K562 (cell line): ENCODE measurements at regions not wholly inside any gene's neighbourhood (a gene's known extent, or its start where the extent isn't known, plus 50 kb on each side); places are given as distances from the start of the nearest gene placed in this dataset.

ENCODE experiments used
- ATAC-seq: fragments of 200-7000 bp; cut with Tn5 transposase; 3 replicates; pipeline ENCODE4 v1.9.1; 2020; ENCODE audit warnings: moderate library complexity
- BruUV-seq: library from RNA; stranded (reverse); fragments of 400-500 nt; replicated peaks from 2 replicates; lab custom pipeline; 2021; lab: Mats Ljungman, UMichigan
- CTCF ChIA-PET: fragments of 300-600 bp; formaldehyde crosslinking; extraction: SDS; loops from one replicate; lab custom pipeline; 2021; ENCODE audit warnings: low intra/inter-chr PET ratio; lab: Yijun Ruan, JAX
- POLR2A ChIA-PET: fragments of 300-600, 350-650 bp; sonication (Branson Sonifier 250); formaldehyde crosslinking; extraction: SDS; loops from one replicate; lab custom pipeline; 2021; ENCODE audit warnings: antibody characterized with exemption, inconsistent platforms; lab: Yijun Ruan, JAX
- DNase-seq, 4 experiments: peaks; one replicate each; pipeline versions ENCODE4 v3.0.0 to v3.0.0-alpha.2; 2011 to 2018; ENCODE audit warnings: low spot score in 3 of 4, mixed read lengths in 3 of 4; ENCODE audit errors: extremely low read depth in 1 of 4
- FAIRE-seq: peaks from 2 replicates; lab custom pipeline; 2011; peaks lifted over from hg19 to GRCh38; lab: Jason Lieb, UNC
- H2AFZ ChIP-seq: 2 replicates; pipeline ENCODE4 v1.6.0; 2011; ENCODE audit warnings: low read depth, low read length, control low read depth, inconsistent platforms
- H3K27ac ChIP-seq: fragments of 200-600 bp; 3 replicates; pipeline ENCODE4 v1.8.0; 2011; ENCODE audit warnings: low read depth, mild to moderate bottlenecking, control low read depth, inconsistent platforms, low read length, moderate library complexity, mixed read lengths; ENCODE audit errors: extremely low read depth
- H3K27me3 ChIP-seq, 2 experiments: fragments of 300-600 bp in 1 of 2; 2 replicates in 1 of 2; 3 replicates in 1 of 2; pipeline versions ENCODE4 v1.6.0 to v1.8.0; 2011; ENCODE audit warnings: inconsistent platforms in 2 of 2, low read length in 2 of 2, mild to moderate bottlenecking in 1 of 2, mixed read lengths in 1 of 2, moderate library complexity in 1 of 2; ENCODE audit not compliant: control insufficient read depth in 2 of 2, insufficient read depth in 2 of 2
- H3K36me3 ChIP-seq: fragments of 300-600 bp; 3 replicates; pipeline ENCODE4 v1.8.0; 2011; ENCODE audit warnings: mild to moderate bottlenecking, low read length, inconsistent platforms; ENCODE audit not compliant: control insufficient read depth, insufficient read depth
- H3K4me1 ChIP-seq, 2 experiments: fragments of 200-600 bp in 1 of 2; replicated peaks in 1 of 2; 2 replicates in 1 of 2; 3 replicates in 1 of 2; pipeline versions ENCODE4 v1.5.1 to v1.8.0; 2011; ENCODE audit warnings: inconsistent platforms in 2 of 2, low read length in 2 of 2, mild to moderate bottlenecking in 1 of 2, mixed read lengths in 1 of 2, moderate library complexity in 1 of 2; ENCODE audit not compliant: control insufficient read depth in 2 of 2, insufficient read depth in 2 of 2
- H3K4me2 ChIP-seq: 2 replicates; pipeline ENCODE4 v1.6.1; 2011; ENCODE audit warnings: low read length, control low read depth, inconsistent platforms, mixed read lengths; ENCODE audit not compliant: insufficient read depth
- H3K4me3 ChIP-seq: fragments of 200-600 bp; sonication (generic), shearing (Covaris generic); 2 replicates; pipeline ENCODE4 v1.5.1; 2016; ENCODE audit warnings: control low read depth, inconsistent platforms
- H3K79me2 ChIP-seq: fragments of 200-600 bp; 3 replicates; pipeline ENCODE4 v1.8.0; 2011; ENCODE audit warnings: low read length, inconsistent platforms; ENCODE audit not compliant: control insufficient read depth, insufficient read depth
- H3K9ac ChIP-seq, 2 experiments: 2 replicates each; pipeline versions ENCODE4 v1.6.0 to v1.6.1; 2011; ENCODE audit warnings: low read depth in 2 of 2, low read length in 2 of 2, control low read depth in 1 of 2, inconsistent platforms in 1 of 2, mild to moderate bottlenecking in 1 of 2, mixed read lengths in 1 of 2; ENCODE audit not compliant: insufficient read depth in 1 of 2
- H3K9me1 ChIP-seq: one replicate; pipeline ENCODE4 v1.6.0; 2011; ENCODE audit warnings: inconsistent platforms, mild to moderate bottlenecking, low read length, moderate library complexity; ENCODE audit not compliant: control insufficient read depth, insufficient read depth
- H3K9me3 ChIP-seq: replicated peaks from 2 replicates; pipeline ENCODE4 v1.5.1; 2011; ENCODE audit warnings: low read depth, low read length, inconsistent platforms; ENCODE audit not compliant: control insufficient read depth, insufficient read depth
- H4K20me1 ChIP-seq: replicated peaks from 2 replicates; pipeline ENCODE4 v1.6.1; 2011; ENCODE audit warnings: low read length, inconsistent platforms, mixed read lengths; ENCODE audit not compliant: control insufficient read depth, insufficient read depth
- CUX1 ChIP-seq: fragments of 200-800 bp; sonication (Bioruptor generic); IDR thresholded peaks from 2 replicates; pipeline ENCODE4 v1.6.1; 2016; ENCODE audit warnings: missing genetic modification characterization, missing compliant biosample characterization
- EZH2 ChIP-seq: IDR thresholded peaks from 2 replicates; pipeline ENCODE4 v1.6.1; 2012; ENCODE audit warnings: low read depth, mild to moderate bottlenecking, inconsistent platforms, low read length, borderline replicate concordance
- HDAC8 ChIP-seq: fragments of 450-650 bp; IDR thresholded peaks from 2 replicates; pipeline ENCODE4 v1.6.1; 2016; ENCODE audit warnings: mild to moderate bottlenecking, missing genetic modification characterization, moderate library complexity, missing compliant biosample characterization
- HMG20A ChIP-seq: fragments of 450-650 bp; formaldehyde crosslinking; conservative IDR thresholded peaks from 2 replicates; pipeline ENCODE4 v1.4.0; 2020; ENCODE audit warnings: mild to moderate bottlenecking, mixed read lengths
- ZEB2 ChIP-seq: fragments of 450-650 bp; IDR thresholded peaks from 2 replicates; pipeline ENCODE4 v1.6.1; 2016
- ZNF551 ChIP-seq: fragments of 250-450 bp; sonication (Bioruptor Pico); IDR thresholded peaks from 2 replicates; pipeline ENCODE4 v1.5.0; 2021; ENCODE audit warnings: mild to moderate bottlenecking, moderate library complexity
- ZNF830 ChIP-seq: fragments of 250-450 bp; sonication (Bioruptor Pico); IDR thresholded peaks from 2 replicates; pipeline ENCODE4 v1.5.0; 2021; ENCODE audit warnings: mild to moderate bottlenecking
- WGBS: fragments of 100-300 bp; shearing (Covaris generic); methylation state at CpG from one replicate; pipeline ENCODE4 v1.1.6; 2016; ENCODE audit warnings: low coverage, mixed read lengths; ENCODE audit not compliant: insufficient coverage; ENCODE audit errors: missing lambda C conversion rate; 5-methylcytosine and 5-hydroxymethylcytosine counted together
- in situ Hi-C: fragments of 300-500 bp; cut with MboI; formaldehyde crosslinking; loops from 4 replicates; pipeline ENCODE4 v1.15.0; 2018; ENCODE audit warnings: inconsistent platforms, mixed read lengths
- intact Hi-C: fragments of 100-400 bp; cut with micrococcal nuclease; formaldehyde crosslinking; loops from 2 replicates; pipeline ENCODE4 v1.14.2; 2022
- TF ChIP-seq, protein P1 (sequence below): fragments of 450-650 bp; conservative IDR thresholded peaks from 2 replicates; pipeline ENCODE4 v1.6.1; 2016; ENCODE audit warnings: missing genetic modification characterization, low read depth, mild to moderate bottlenecking, missing compliant biosample characterization, moderate library complexity
- TF ChIP-seq, protein P2 (sequence below): fragments of 450-650 bp; IDR thresholded peaks from 2 replicates; pipeline ENCODE4 v1.6.1; 2017; ENCODE audit warnings: mild to moderate bottlenecking, moderate library complexity

- no peak overlapping the region for H2AFZ ChIP-seq
- no peaks in the 10 kb centered on the region for H3K79me2 ChIP-seq
- intact Hi-C loops (no loop called here), in situ Hi-C loops (no loop called here)
- no peak overlapping the region for H3K27ac ChIP-seq
- no peaks in the 10 kb centered on the region for H3K9me1 ChIP-seq
- 0% methylated on average over 1 of the region's 1 CpG for WGBS
- DNase-seq (no peak), FAIRE-seq (no peak), ATAC-seq (no peak)
- H3K9ac ChIP-seq = no peak overlapping the region
- ChIA-PET POLR2A (no interaction called here), CTCF (no interaction called here)
- no peak for TF ChIP-seq HDAC8 (tag)
- no peak for TF ChIP-seq ZNF830
- no peak for TF ChIP-seq ZEB2
- TF ChIP-seq HMG20A (CRISPR knock-in tag) = no peak
- TF ChIP-seq, protein P1, sequence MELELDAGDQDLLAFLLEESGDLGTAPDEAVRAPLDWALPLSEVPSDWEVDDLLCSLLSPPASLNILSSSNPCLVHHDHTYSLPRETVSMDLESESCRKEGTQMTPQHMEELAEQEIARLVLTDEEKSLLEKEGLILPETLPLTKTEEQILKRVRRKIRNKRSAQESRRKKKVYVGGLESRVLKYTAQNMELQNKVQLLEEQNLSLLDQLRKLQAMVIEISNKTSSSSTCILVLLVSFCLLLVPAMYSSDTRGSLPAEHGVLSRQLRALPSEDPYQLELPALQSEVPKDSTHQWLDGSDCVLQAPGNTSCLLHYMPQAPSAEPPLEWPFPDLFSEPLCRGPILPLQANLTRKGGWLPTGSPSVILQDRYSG (tag) = no peak
- H3K27me3 ChIP-seq = no peaks in the 10 kb centered on the region
- no peak overlapping the region for H3K4me3 ChIP-seq
- H4K20me1 ChIP-seq = no peaks in the 10 kb centered on the region
- no peaks in the 10 kb centered on the region for H3K4me1 ChIP-seq
- no TSS peak for BruUV-seq
- H3K9me3 ChIP-seq = no peaks in the 10 kb centered on the region
- H3K36me3 ChIP-seq = no peaks in the 10 kb centered on the region
- H3K4me2 ChIP-seq = no peak overlapping the region
Measured at GRCh38 chr18:41012194-41012593, 942.8 kb upstream of the PIK3C3 start.

DNA sequence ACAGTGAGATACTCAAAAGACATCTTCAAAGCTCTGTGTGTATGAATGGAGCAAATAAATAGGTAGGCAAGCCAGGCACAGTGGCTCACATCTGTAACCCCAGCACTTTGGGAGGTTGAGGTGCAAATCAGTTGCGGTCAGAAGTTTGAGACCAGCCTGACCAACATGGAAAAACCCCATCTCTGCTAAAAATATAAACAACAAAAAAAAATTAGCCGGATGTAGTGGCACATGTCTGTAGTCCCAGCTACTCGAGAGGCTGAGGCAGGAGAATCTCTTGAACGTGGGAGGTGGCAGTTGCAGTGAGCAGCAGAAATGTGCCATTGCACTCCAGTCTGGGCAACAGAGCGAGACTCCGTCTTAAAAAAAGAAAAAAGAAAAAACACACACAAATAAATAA is 945.1 kb upstream of the PIK3C3 start:
- no peak overlapping the region for H3K9ac ChIP-seq
- POLR2A ChIA-PET = no interaction called here
- DNase-seq = no peak
- FAIRE-seq = no peak
- no peaks in the 10 kb centered on the region for H3K79me2 ChIP-seq
- no TSS peak for BruUV-seq
- no peak overlapping the region for H2AFZ ChIP-seq
- H3K4me3 ChIP-seq = no peak overlapping the region
- H3K27me3 ChIP-seq = no peaks in the 10 kb centered on the region
- intact Hi-C loops = no loop called here
- no peak for ATAC-seq
- H3K36me3 ChIP-seq = no peaks in the 10 kb centered on the region
- H3K9me3 ChIP-seq = no peaks in the 10 kb centered on the region
- H3K27ac ChIP-seq = no peak overlapping the region
- in situ Hi-C loops = no loop called here
- H3K4me1 ChIP-seq = no peaks in the 10 kb centered on the region
- 0% methylated on average over 6 of the region's 6 CpGs for WGBS
- H3K9me1 ChIP-seq = no peaks in the 10 kb centered on the region
- H4K20me1 ChIP-seq = no peaks in the 10 kb centered on the region
- H3K4me2 ChIP-seq = no peak overlapping the region
- CTCF ChIA-PET = no interaction called here
- TF ChIP-seq ZNF551 (CRISPR knock-in tag) (no peak), EZH2 (no peak), CUX1 (no peak)
- TF ChIP-seq, protein P2, sequence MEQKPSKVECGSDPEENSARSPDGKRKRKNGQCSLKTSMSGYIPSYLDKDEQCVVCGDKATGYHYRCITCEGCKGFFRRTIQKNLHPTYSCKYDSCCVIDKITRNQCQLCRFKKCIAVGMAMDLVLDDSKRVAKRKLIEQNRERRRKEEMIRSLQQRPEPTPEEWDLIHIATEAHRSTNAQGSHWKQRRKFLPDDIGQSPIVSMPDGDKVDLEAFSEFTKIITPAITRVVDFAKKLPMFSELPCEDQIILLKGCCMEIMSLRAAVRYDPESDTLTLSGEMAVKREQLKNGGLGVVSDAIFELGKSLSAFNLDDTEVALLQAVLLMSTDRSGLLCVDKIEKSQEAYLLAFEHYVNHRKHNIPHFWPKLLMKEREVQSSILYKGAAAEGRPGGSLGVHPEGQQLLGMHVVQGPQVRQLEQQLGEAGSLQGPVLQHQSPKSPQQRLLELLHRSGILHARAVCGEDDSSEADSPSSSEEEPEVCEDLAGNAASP = no peak
